HG03159 (cell line): ENCODE measurements at regions not wholly inside any gene's neighbourhood (a gene's known extent, or its start where the extent isn't known, plus 50 kb on each side); places are given as distances from the start of the nearest gene placed in this dataset.
"Not testable (repeated sequence)": the region's sequence is repeated elsewhere in the genome, so short reads cannot be mapped to it uniquely, and the experiment has no call there.

Experiments used
- ATAC-seq: cut with Tn5 transposase; IDR thresholded peaks from one replicate; pipeline ENCODE4 v1.9.1; 2021; ENCODE audit warnings: mild to moderate bottlenecking, moderate library complexity; ENCODE audit not compliant: unreplicated experiment

GRCh38 chr1:166384948-166385347 is 218.1 kb upstream of the FAM78B start:
- ATAC-seq = no peak

- no peak for ATAC-seq
Measured at GRCh38 chr1:166390366-166391033, 223.7 kb upstream of the FAM78B start.

GRCh38 chr1:166391279-166392066 is 224.7 kb upstream of the FAM78B start:
- ATAC-seq = no peak

DNA sequence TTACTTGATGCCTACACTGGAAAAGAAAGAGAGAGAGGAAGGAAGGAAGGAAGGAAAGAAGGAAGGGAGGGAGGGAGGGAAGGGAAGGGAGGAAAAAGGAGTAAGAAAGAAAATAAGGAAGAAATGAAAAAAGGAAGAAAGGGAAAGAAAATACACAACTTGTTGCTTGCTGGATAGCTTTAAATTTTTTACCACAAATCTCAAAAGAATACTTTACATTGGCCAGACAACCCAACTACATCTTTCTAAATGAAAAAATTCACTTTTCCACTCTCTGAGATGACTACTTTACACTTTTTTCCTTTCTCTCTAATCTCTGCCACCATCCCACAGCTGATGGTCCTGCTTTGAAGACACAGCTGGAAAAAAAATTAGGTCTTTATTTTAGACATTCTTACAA is 228.9 kb upstream of the FAM78B start:
- no peak for ATAC-seq

- not testable (repeated sequence) for ATAC-seq
Measured at GRCh38 chr1:166409253-166410082, 242.7 kb upstream of the FAM78B start.

DNA sequence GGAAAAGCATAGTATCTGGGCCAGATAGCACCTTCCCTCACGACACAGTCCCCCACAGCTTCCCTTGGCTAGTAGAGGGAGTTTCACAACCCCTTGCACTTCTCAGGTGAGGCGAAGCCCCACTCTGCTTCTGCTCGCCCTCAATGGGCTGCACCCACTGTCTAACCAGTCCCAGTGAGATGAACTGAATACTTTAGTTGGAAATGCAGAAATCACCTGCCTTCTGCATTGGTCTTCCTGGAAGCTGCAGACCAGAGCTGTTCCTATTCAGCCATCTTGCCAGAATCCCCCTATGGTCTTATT is 243.2 kb upstream of the FAM78B start:
- no peak for ATAC-seq

DNA sequence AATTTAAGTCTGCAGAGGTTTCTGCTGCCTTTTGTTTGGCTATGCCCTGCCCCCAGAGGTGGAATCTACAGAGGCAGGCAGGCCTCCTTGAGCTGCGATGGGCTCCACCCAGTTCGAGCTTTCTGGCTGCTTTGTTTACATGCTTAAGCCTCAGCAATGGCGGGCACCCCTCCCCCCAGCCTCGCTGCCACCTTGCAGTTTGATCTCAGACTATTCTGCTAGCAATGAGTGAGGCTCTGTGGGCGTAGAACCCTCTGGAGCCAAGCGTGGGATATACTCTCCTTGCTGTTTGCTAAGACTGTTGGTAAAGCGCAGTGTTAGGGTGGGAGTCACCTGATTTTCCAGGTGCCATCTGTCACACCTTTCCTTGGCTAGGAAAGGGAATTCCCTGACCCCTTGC is 250.0 kb upstream of the FAM78B start:
- ATAC-seq = not testable (repeated sequence)

- no peak for ATAC-seq
Measured at GRCh38 chr1:166418344-166418933, 251.6 kb upstream of the FAM78B start.

GRCh38 chr1:166422586-166422985 is 255.8 kb upstream of the FAM78B start:
- ATAC-seq = not testable (repeated sequence)

DNA sequence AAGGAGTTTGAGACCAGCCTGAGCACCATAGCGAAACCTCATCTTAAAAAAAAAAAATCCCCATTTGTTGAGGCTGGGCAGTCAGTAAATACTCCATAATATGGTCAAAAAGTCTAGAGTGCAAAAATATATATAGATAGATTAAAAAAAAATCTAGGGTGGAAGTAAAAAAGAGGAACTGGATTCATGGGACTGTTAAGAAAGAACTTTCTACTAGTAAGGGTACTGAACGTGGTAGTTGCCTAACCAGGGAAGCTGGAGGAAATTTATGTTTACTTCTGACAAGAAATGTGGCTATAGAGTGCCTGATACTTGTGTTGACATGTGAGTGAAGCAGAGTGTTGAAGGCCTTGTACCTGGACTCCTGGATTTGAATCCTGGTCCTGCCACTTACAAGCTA is 265.9 kb upstream of the FAM78B start:
- ATAC-seq = no peak

- not testable (repeated sequence) for ATAC-seq
Measured at GRCh38 chr1:166433404-166434304, 266.9 kb upstream of the FAM78B start.

- ATAC-seq = no peak
Measured at GRCh38 chr1:166457700-166458099, 290.9 kb upstream of the FAM78B start.

DNA sequence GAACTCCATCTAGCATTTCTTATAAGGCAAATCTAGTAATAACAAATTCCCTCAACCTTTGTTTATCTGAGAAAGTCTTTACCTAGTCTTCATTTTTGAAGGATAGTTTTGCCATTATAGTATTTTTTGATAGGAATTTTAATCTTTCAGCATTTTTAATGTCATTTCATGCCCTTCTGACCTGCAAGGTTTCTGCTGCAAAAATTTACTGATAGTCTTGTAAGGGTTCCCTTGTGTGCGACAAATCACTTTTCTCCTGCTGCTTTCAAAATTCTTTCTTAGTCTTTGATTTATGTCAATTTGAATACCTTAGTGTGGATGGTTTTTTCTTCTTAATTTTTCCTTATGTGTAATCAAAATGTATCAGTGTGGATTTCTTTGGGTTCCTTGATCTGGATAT is 297.5 kb upstream of the FAM78B start:
- ATAC-seq = no peak

DNA sequence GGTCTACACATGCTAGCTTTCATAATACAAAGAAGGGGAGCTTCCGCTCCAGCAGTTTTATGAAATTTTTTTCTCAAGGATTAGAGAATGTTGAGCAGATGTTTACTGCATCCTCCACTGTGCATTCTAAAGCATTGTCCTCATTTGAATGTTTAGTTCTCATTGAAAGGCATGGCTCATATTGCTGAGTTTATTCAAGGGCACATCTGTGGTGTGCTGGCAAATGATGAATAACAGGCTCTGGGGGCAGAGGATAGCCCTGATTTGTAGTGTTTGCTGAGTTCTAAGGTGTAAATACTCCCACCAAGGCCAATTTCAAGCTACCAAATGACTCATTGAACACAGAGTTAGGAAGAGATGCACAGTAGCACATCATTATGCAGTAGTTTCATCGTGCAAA is 303.2 kb upstream of the FAM78B start:
- ATAC-seq = no peak

DNA sequence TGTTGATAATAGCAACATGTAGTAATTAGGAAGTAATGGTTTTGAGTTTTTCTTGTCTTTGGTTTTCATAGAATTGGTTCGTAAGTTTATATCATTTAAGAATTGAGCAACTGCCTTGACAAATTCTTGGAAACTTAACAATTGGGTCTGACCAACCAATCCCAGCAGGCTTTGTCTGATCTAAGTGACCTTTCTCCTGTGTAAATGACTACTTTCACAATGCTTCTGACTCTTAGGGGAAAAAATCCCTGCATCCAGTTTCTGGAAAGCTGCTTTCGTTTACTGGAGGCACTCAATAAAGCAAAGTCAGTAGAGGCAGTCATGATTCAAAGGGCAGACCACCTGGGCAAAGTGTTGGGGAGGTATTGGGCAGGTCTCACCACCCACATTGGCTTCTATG is 303.6 kb upstream of the FAM78B start:
- no peak for ATAC-seq

DNA sequence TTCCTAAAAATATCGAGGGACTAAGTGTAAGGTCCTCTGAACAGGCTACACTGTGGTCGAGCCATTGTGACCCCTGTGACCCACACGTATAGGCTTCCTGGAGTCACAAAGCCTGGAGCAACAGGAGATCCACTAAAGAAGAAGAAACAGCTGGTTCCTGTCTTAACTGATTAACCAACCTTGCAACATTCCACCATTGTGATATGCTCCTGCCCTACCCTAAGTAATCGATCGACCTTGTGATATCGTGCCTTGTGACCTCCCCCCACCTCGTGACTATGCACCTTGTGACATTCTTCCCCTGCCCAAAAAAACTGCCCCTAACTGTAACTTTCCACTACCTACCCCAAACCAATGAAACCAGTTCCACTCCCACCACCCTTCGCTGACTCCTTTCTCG is 304.6 kb upstream of the FAM78B start:
- no peak for ATAC-seq

DNA sequence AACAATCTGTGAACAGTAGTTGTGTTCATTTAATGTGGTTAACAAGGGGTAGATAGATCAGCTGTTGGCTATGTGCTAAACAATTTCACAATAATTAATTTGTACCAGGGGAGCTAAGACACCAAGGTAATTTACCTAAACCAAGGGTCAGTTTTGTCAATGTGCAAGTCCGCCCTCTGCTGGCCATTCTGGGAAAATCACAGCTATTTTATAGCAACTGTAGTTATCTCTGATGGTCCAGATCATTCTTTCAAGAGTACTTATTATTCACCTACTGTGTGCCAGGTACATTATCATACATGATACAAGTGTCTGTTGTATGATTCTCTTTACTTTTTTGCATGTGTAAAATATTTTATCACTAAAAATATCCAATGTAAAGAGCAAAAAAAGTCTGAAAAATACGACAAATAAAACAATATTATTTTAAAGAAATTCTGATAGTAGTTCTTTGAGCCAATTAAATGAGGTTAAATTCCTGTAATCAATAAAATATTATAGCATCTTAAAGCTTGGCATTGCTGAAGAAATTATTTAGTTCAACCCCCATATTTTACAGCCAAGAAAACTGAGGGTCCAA is 312.3 kb upstream of the FAM78B start:
- ATAC-seq = peak; percentile 72

GRCh38 chr1:166484471-166484870 is 317.7 kb upstream of the FAM78B start:
- no peak for ATAC-seq

- ATAC-seq = no peak
Measured at GRCh38 chr1:166484871-166485270, 318.1 kb upstream of the FAM78B start.

DNA sequence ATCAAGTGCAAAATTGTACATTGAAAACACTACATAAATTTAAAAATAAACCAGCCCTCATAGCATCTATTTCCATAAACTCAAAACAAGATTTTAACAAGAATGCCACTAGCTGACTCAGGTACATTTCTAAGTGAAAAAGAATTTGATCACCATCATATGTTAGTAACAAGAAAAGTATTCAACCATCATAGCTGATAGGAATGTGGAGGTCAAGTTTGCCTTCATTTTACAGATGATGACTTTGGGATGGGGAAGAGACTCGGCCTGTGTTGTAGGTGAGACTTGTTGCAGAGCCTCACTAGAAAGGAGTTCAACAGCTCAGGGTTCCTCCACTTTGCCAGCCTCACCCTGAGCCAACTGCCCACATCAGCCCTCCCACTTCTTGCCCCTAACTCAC is 318.8 kb upstream of the FAM78B start:
- ATAC-seq = no peak
